GM23338 (cell line): ENCODE measurements at regions not wholly inside any gene's neighbourhood (a gene's known extent, or its start where the extent isn't known, plus 50 kb on each side); places are given as distances from the start of the nearest gene placed in this dataset.

Experiments
- CREB1 ChIP-seq: fragments of 250-450 bp; sonication (Bioruptor Pico); IDR thresholded peaks from 2 replicates; pipeline ENCODE4 v1.5.0; 2020; ENCODE audit warnings: low read depth, mild to moderate bottlenecking, moderate library complexity
- EZH2 ChIP-seq: fragments of 200-600 bp; sonication (generic); IDR thresholded peaks from one replicate; pipeline ENCODE4 v1.8.0; 2017; ENCODE audit warnings: antibody characterized with exemption, mild to moderate bottlenecking, low read depth; ENCODE audit not compliant: unreplicated experiment
- EZH2phosphoT487 ChIP-seq: fragments of 200-600 bp; sonication (generic); IDR thresholded peaks from one replicate; pipeline ENCODE4 v1.8.1; 2018; ENCODE audit warnings: antibody characterized with exemption; ENCODE audit not compliant: unreplicated experiment
- JUNB ChIP-seq: IDR thresholded peaks from one replicate; pipeline ENCODE4 v1.6.1; 2016; ENCODE audit warnings: antibody characterized with exemption; ENCODE audit not compliant: unreplicated experiment
- POLR2AphosphoS5 ChIP-seq: IDR thresholded peaks from 2 replicates; pipeline ENCODE4 v1.6.1; 2016; ENCODE audit warnings: antibody characterized with exemption, low read depth
- STAT1 ChIP-seq: IDR thresholded peaks from one replicate; pipeline ENCODE4 v1.6.1; 2016; ENCODE audit warnings: antibody characterized with exemption; ENCODE audit not compliant: unreplicated experiment
- ZNF114 ChIP-seq: fragments of 250-450 bp; sonication (Bioruptor Pico); IDR thresholded peaks from 2 replicates; pipeline ENCODE4 v1.5.0; 2020; ENCODE audit warnings: mild to moderate bottlenecking, moderate library complexity
- TF ChIP-seq, protein P1 (sequence below), 2 experiments: fragments of 200-600 bp in 1 of 2; sonication (generic) in 1 of 2; conservative IDR thresholded peaks; 2 replicates each; pipeline versions ENCODE4 v1.5.1 to v1.6.1; 2016 to 2017; ENCODE audit warnings: antibody characterized with exemption in 2 of 2, low read depth in 2 of 2, mild to moderate bottlenecking in 2 of 2, moderate library complexity in 1 of 2
- TF ChIP-seq, protein P2 (sequence below): IDR thresholded peaks from one replicate; pipeline ENCODE4 v1.6.1; 2018; ENCODE audit warnings: antibody characterized with exemption; ENCODE audit not compliant: unreplicated experiment
- TF ChIP-seq, protein P3 (sequence below): fragments of 250-450 bp; sonication (Bioruptor Pico); IDR thresholded peaks from 2 replicates; pipeline ENCODE4 v1.5.0; 2020; ENCODE audit warnings: mild to moderate bottlenecking, moderate library complexity

DNA sequence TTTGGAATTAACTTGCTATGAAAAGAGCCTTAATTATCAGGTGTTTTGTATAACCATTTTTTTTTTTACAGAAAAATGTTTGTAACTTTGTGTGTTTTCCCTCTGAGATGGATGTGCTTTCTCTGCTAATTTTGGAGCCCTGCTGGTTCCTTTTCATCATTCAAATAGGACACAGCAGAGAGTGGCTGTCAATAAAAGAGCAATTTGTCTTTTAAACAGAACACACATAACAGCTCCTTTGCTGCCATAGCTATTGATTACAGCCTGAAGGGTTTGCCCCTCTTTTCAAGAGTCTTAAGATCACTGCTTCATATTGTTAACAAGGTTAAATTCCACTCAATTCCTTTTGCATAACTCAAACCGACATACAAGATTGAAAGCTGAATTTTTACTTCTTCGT lies 187.2 kb upstream of the MBL2 start:
- TF ChIP-seq, protein P1, sequence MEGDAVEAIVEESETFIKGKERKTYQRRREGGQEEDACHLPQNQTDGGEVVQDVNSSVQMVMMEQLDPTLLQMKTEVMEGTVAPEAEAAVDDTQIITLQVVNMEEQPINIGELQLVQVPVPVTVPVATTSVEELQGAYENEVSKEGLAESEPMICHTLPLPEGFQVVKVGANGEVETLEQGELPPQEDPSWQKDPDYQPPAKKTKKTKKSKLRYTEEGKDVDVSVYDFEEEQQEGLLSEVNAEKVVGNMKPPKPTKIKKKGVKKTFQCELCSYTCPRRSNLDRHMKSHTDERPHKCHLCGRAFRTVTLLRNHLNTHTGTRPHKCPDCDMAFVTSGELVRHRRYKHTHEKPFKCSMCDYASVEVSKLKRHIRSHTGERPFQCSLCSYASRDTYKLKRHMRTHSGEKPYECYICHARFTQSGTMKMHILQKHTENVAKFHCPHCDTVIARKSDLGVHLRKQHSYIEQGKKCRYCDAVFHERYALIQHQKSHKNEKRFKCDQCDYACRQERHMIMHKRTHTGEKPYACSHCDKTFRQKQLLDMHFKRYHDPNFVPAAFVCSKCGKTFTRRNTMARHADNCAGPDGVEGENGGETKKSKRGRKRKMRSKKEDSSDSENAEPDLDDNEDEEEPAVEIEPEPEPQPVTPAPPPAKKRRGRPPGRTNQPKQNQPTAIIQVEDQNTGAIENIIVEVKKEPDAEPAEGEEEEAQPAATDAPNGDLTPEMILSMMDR (conservative IDR thresholded peaks at IDR 0.05; ENCODE audit: low read depth in 2 of 2): no peak
- no peak for TF ChIP-seq POLR2AphosphoS5
- TF ChIP-seq JUNB: no peak
- no peak for TF ChIP-seq EZH2phosphoT487
- TF ChIP-seq ZNF114: no peak
- TF ChIP-seq, protein P2, sequence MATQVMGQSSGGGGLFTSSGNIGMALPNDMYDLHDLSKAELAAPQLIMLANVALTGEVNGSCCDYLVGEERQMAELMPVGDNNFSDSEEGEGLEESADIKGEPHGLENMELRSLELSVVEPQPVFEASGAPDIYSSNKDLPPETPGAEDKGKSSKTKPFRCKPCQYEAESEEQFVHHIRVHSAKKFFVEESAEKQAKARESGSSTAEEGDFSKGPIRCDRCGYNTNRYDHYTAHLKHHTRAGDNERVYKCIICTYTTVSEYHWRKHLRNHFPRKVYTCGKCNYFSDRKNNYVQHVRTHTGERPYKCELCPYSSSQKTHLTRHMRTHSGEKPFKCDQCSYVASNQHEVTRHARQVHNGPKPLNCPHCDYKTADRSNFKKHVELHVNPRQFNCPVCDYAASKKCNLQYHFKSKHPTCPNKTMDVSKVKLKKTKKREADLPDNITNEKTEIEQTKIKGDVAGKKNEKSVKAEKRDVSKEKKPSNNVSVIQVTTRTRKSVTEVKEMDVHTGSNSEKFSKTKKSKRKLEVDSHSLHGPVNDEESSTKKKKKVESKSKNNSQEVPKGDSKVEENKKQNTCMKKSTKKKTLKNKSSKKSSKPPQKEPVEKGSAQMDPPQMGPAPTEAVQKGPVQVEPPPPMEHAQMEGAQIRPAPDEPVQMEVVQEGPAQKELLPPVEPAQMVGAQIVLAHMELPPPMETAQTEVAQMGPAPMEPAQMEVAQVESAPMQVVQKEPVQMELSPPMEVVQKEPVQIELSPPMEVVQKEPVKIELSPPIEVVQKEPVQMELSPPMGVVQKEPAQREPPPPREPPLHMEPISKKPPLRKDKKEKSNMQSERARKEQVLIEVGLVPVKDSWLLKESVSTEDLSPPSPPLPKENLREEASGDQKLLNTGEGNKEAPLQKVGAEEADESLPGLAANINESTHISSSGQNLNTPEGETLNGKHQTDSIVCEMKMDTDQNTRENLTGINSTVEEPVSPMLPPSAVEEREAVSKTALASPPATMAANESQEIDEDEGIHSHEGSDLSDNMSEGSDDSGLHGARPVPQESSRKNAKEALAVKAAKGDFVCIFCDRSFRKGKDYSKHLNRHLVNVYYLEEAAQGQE: no peak
- no peak for TF ChIP-seq EZH2
- no peak for TF ChIP-seq CREB1 (CRISPR knock-in tag)
- no peak for TF ChIP-seq STAT1
- TF ChIP-seq, protein P3, sequence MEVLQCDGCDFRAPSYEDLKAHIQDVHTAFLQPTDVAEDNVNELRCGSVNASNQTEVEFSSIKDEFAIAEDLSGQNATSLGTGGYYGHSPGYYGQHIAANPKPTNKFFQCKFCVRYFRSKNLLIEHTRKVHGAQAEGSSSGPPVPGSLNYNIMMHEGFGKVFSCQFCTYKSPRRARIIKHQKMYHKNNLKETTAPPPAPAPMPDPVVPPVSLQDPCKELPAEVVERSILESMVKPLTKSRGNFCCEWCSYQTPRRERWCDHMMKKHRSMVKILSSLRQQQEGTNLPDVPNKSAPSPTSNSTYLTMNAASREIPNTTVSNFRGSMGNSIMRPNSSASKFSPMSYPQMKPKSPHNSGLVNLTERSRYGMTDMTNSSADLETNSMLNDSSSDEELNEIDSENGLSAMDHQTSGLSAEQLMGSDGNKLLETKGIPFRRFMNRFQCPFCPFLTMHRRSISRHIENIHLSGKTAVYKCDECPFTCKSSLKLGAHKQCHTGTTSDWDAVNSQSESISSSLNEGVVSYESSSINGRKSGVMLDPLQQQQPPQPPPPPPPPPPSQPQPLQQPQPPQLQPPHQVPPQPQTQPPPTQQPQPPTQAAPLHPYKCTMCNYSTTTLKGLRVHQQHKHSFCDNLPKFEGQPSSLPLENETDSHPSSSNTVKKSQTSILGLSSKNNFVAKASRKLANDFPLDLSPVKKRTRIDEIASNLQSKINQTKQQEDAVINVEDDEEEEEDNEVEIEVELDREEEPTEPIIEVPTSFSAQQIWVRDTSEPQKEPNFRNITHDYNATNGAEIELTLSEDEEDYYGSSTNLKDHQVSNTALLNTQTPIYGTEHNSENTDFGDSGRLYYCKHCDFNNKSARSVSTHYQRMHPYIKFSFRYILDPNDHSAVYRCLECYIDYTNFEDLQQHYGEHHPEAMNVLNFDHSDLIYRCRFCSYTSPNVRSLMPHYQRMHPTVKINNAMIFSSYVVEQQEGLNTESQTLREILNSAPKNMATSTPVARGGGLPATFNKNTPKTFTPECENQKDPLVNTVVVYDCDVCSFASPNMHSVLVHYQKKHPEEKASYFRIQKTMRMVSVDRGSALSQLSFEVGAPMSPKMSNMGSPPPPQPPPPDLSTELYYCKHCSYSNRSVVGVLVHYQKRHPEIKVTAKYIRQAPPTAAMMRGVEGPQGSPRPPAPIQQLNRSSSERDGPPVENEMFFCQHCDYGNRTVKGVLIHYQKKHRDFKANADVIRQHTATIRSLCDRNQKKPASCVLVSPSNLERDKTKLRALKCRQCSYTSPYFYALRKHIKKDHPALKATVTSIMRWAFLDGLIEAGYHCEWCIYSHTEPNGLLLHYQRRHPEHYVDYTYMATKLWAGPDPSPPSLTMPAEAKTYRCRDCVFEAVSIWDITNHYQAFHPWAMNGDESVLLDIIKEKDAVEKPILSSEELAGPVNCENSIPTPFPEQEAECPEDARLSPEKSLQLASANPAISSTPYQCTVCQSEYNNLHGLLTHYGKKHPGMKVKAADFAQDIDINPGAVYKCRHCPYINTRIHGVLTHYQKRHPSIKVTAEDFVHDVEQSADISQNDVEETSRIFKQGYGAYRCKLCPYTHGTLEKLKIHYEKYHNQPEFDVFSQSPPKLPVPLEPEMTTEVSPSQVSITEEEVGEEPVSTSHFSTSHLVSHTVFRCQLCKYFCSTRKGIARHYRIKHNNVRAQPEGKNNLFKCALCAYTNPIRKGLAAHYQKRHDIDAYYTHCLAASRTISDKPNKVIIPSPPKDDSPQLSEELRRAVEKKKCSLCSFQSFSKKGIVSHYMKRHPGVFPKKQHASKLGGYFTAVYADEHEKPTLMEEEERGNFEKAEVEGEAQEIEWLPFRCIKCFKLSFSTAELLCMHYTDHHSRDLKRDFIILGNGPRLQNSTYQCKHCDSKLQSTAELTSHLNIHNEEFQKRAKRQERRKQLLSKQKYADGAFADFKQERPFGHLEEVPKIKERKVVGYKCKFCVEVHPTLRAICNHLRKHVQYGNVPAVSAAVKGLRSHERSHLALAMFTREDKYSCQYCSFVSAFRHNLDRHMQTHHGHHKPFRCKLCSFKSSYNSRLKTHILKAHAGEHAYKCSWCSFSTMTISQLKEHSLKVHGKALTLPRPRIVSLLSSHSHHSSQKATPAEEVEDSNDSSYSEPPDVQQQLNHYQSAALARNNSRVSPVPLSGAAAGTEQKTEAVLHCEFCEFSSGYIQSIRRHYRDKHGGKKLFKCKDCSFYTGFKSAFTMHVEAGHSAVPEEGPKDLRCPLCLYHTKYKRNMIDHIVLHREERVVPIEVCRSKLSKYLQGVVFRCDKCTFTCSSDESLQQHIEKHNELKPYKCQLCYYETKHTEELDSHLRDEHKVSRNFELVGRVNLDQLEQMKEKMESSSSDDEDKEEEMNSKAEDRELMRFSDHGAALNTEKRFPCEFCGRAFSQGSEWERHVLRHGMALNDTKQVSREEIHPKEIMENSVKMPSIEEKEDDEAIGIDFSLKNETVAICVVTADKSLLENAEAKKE: no peak
